ENCODE measurements at regions not wholly inside any gene's neighbourhood (a gene's known extent, or its start where the extent isn't known, plus 50 kb on each side); places are given as distances from the start of the nearest gene placed in this dataset.

- no peak overlapping the region for H4K91ac ChIP-seq (ENCODE audit: insufficient read length, low read depth, low read length)
- Mint-ChIP-seq H3K4me3 (no peak overlapping the region), H3K36me3 (ENCODE audit: insufficient read depth in 1 of 3, low read depth in 3 of 3) (no peaks in the 10 kb centered on the region), H3K9me3 (no peaks in the 10 kb centered on the region), H3K27ac (no peak overlapping the region), H3K4me1 (0 out of 4 replicates have a peak, but pooled peaks cover 0 to 2% of the 10 kb centered on the region in 2 experiments), H3K27me3 (ENCODE audit: low read depth) (peaks cover 40% of the 10 kb centered on the region)
- no peak overlapping the region for H2BK5ac ChIP-seq (ENCODE audit: insufficient read length, low read length)
- no peak overlapping the region for H3T11ph ChIP-seq (ENCODE audit: low read length)
- H2AFZ ChIP-seq (ENCODE audit: low read length), result no peak overlapping the region
- TF ChIP-seq, protein P1, sequence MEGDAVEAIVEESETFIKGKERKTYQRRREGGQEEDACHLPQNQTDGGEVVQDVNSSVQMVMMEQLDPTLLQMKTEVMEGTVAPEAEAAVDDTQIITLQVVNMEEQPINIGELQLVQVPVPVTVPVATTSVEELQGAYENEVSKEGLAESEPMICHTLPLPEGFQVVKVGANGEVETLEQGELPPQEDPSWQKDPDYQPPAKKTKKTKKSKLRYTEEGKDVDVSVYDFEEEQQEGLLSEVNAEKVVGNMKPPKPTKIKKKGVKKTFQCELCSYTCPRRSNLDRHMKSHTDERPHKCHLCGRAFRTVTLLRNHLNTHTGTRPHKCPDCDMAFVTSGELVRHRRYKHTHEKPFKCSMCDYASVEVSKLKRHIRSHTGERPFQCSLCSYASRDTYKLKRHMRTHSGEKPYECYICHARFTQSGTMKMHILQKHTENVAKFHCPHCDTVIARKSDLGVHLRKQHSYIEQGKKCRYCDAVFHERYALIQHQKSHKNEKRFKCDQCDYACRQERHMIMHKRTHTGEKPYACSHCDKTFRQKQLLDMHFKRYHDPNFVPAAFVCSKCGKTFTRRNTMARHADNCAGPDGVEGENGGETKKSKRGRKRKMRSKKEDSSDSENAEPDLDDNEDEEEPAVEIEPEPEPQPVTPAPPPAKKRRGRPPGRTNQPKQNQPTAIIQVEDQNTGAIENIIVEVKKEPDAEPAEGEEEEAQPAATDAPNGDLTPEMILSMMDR (conservative IDR thresholded peaks at IDR 0.05), result no peak
- H3K27me3 ChIP-seq (ENCODE audit: insufficient read depth, low read length), result no peaks in the 10 kb centered on the region; the same call in 1 of the 2 replicates
- no peaks in the 10 kb centered on the region for H3K79me2 ChIP-seq (ENCODE audit: insufficient read depth, low read length)
- no peaks in the 10 kb centered on the region for H3K23me2 ChIP-seq (ENCODE audit: insufficient read length, low read depth, low read length, poor library complexity, severe bottlenecking)
- no peak overlapping the region for H2BK20ac ChIP-seq (ENCODE audit: low read depth, low read length, poor library complexity, severe bottlenecking)
- no peaks in the 10 kb centered on the region for H3K79me1 ChIP-seq (ENCODE audit: insufficient read depth, low read depth, low read length, poor library complexity, severe bottlenecking)
- H3K27ac ChIP-seq (ENCODE audit: insufficient read length, low read depth, low read length), result no peak overlapping the region
- H3K4ac ChIP-seq (ENCODE audit: low read depth, low read length), result no peak overlapping the region
- H3K9me3 ChIP-seq (ENCODE audit: control insufficient read depth, low read depth, low read length), result no peaks in the 10 kb centered on the region
- no peaks in the 10 kb centered on the region for H4K20me1 ChIP-seq (ENCODE audit: control insufficient read depth, insufficient read depth, insufficient read length)
- H2BK15ac ChIP-seq (ENCODE audit: low read depth, low read length), result no peak overlapping the region
- DNase-seq, result no peak
- H4K5ac ChIP-seq (ENCODE audit: insufficient read length, low read depth, low read length), result no peak overlapping the region
- H2BK12ac ChIP-seq (ENCODE audit: insufficient read length, low read depth, low read length), result no peak overlapping the region
- WGBS (ENCODE audit: extremely low coverage, insufficient read length, low lambda C conversion rate), result no CpG with 5 or more reads among the region's 5 CpGs
- H2BK120ac ChIP-seq (ENCODE audit: low read depth, low read length, poor library complexity, severe bottlenecking), result no peak overlapping the region
- no peak overlapping the region for H2AK5ac ChIP-seq (ENCODE audit: insufficient read length, low read length)
- H3K9ac ChIP-seq (ENCODE audit: extremely low read depth, insufficient read length, low read length), result no peak overlapping the region
- H3K18ac ChIP-seq (ENCODE audit: insufficient read length, low read depth, low read length), result no peak overlapping the region
- no peak overlapping the region for H3K14ac ChIP-seq (ENCODE audit: insufficient read depth, low read length)
- H3K4me2 ChIP-seq (ENCODE audit: insufficient read depth, insufficient read length, low read length), result no peak overlapping the region
- H3K56ac ChIP-seq (ENCODE audit: insufficient read length, low read depth, low read length), result no peak overlapping the region
- no peak overlapping the region for H3K23ac ChIP-seq (ENCODE audit: insufficient read length, low read depth, low read length)
- H3K4me1 ChIP-seq (ENCODE audit: insufficient read depth, low read length), result no peaks in the 10 kb centered on the region
- H4K8ac ChIP-seq (replicated peaks; ENCODE audit: insufficient read length, low read depth, low read length), result no peak overlapping the region
Observed at GRCh38 chr1:47638713-47639112, 200.9 kb downstream of the FOXD2 start.

Measured in H9 (cell line).